Osteocyte (in vitro differentiated cells): ENCODE measurements at regions not wholly inside any gene's neighbourhood (a gene's known extent, or its start where the extent isn't known, plus 50 kb on each side); places are given as distances from the start of the nearest gene placed in this dataset.

Experiments
- DNase-seq: peaks from one replicate; pipeline ENCODE4 v3.0.0; 2021; ENCODE audit warnings: mixed read lengths; ENCODE audit not compliant: unreplicated experiment; ENCODE audit errors: extremely low spot score
- H3K27ac Mint-ChIP-seq: one replicate; pipeline ENCODE4 v1.8.0; 2021; ENCODE audit warnings: mild to moderate bottlenecking, mixed read lengths; ENCODE audit not compliant: unreplicated experiment
- H3K27me3 Mint-ChIP-seq: one replicate; pipeline ENCODE4 v1.8.0; 2021; ENCODE audit warnings: mixed read lengths; ENCODE audit not compliant: unreplicated experiment
- H3K36me3 Mint-ChIP-seq: one replicate; pipeline ENCODE4 v1.8.0; 2021; ENCODE audit warnings: mixed read lengths; ENCODE audit not compliant: unreplicated experiment
- H3K4me1 Mint-ChIP-seq: one replicate; pipeline ENCODE4 v1.8.0; 2021; ENCODE audit warnings: mixed read lengths; ENCODE audit not compliant: unreplicated experiment
- H3K4me3 Mint-ChIP-seq: one replicate; pipeline ENCODE4 v1.8.0; 2021; ENCODE audit warnings: mild to moderate bottlenecking, moderate library complexity, mixed read lengths; ENCODE audit not compliant: unreplicated experiment
- H3K9me3 Mint-ChIP-seq: one replicate; pipeline ENCODE4 v1.8.0; 2021; ENCODE audit warnings: mixed read lengths; ENCODE audit not compliant: unreplicated experiment
- TF ChIP-seq, protein P1 (sequence below): fragments of 200-600 bp; sonication (generic); IDR thresholded peaks from 2 replicates; pipeline ENCODE4 v1.5.0; 2021; ENCODE audit warnings: antibody characterized with exemption, mild to moderate bottlenecking, moderate library complexity

GRCh38 chr5:167699432-167699831 lies 592.0 kb upstream of the WWC1 start:
- peaks cover 4% of the 10 kb centered on the region for H3K9me3 Mint-ChIP-seq
- DNase-seq = no peak
- no peaks in the 10 kb centered on the region for H3K36me3 Mint-ChIP-seq
- TF ChIP-seq, protein P1, sequence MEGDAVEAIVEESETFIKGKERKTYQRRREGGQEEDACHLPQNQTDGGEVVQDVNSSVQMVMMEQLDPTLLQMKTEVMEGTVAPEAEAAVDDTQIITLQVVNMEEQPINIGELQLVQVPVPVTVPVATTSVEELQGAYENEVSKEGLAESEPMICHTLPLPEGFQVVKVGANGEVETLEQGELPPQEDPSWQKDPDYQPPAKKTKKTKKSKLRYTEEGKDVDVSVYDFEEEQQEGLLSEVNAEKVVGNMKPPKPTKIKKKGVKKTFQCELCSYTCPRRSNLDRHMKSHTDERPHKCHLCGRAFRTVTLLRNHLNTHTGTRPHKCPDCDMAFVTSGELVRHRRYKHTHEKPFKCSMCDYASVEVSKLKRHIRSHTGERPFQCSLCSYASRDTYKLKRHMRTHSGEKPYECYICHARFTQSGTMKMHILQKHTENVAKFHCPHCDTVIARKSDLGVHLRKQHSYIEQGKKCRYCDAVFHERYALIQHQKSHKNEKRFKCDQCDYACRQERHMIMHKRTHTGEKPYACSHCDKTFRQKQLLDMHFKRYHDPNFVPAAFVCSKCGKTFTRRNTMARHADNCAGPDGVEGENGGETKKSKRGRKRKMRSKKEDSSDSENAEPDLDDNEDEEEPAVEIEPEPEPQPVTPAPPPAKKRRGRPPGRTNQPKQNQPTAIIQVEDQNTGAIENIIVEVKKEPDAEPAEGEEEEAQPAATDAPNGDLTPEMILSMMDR = no peak
- no peak overlapping the region for H3K4me3 Mint-ChIP-seq
- H3K27ac Mint-ChIP-seq = peak overlapping the region; percentile 74
- no peaks in the 10 kb centered on the region for H3K27me3 Mint-ChIP-seq
- H3K4me1 Mint-ChIP-seq = peaks cover 25% of the 10 kb centered on the region

GRCh38 chr5:167701051-167701450 lies 590.4 kb upstream of the WWC1 start:
- H3K27me3 Mint-ChIP-seq = no peaks in the 10 kb centered on the region
- no peak overlapping the region for H3K27ac Mint-ChIP-seq
- H3K9me3 Mint-ChIP-seq = no peaks in the 10 kb centered on the region
- DNase-seq = no peak
- TF ChIP-seq, protein P1 = no peak
- no peaks in the 10 kb centered on the region for H3K36me3 Mint-ChIP-seq
- H3K4me3 Mint-ChIP-seq = no peak overlapping the region
- peaks cover 25% of the 10 kb centered on the region for H3K4me1 Mint-ChIP-seq

GRCh38 chr5:167702014-167702413 lies 589.4 kb upstream of the WWC1 start:
- TF ChIP-seq, protein P1 = no peak
- no peak overlapping the region for H3K4me3 Mint-ChIP-seq
- H3K27me3 Mint-ChIP-seq = no peaks in the 10 kb centered on the region
- DNase-seq = no peak
- H3K4me1 Mint-ChIP-seq = peaks cover 25% of the 10 kb centered on the region
- H3K27ac Mint-ChIP-seq = no peak overlapping the region
- no peaks in the 10 kb centered on the region for H3K36me3 Mint-ChIP-seq
- no peaks in the 10 kb centered on the region for H3K9me3 Mint-ChIP-seq

- Mint-ChIP-seq H3K9me3 (no peaks in the 10 kb centered on the region), H3K4me3 (no peak overlapping the region), H3K36me3 (no peaks in the 10 kb centered on the region), H3K27me3 (no peaks in the 10 kb centered on the region), H3K27ac (no peak overlapping the region), H3K4me1 (no peaks in the 10 kb centered on the region)
- TF ChIP-seq, protein P1 = peak; percentile 6
- no peak for DNase-seq
These were observed 583.0 kb upstream of the WWC1 start for GRCh38 chr5:167708449-167708848.

DNA sequence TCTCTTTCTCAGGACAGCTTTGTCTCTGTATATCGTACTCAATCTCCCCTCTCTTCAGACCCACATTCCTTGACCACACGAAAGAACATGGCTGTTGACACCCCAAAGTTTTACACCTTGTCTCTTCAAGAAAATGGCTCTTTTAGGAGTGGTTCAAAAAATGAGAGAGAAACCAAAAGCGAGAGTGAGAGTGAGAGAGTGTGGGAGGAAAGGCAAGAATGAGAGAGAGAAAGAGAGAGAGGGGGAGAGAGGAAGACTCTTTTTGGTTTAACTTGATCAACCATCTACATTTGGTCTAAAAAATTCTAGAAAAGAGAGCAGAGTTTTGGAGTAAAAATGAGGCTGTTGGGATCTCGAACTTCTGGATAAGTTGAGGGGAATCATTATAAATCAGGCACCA lies 581.8 kb upstream of the WWC1 start:
- TF ChIP-seq, protein P1 = no peak
- no peak for DNase-seq
- Mint-ChIP-seq H3K27me3 (no peaks in the 10 kb centered on the region), H3K27ac (no peak overlapping the region), H3K4me3 (no peak overlapping the region), H3K9me3 (no peaks in the 10 kb centered on the region), H3K36me3 (no peaks in the 10 kb centered on the region), H3K4me1 (no peaks in the 10 kb centered on the region)
